RKO (cell line): ENCODE measurements at regions not wholly inside any gene's neighbourhood (a gene's known extent, or its start where the extent isn't known, plus 50 kb on each side); places are given as distances from the start of the nearest gene placed in this dataset.
"Not testable (repeated sequence)": the region's sequence is repeated elsewhere in the genome, so short reads cannot be mapped to it uniquely, and the experiment has no call there.

ENCODE experiments used
- DNase-seq: peaks from one replicate; pipeline ENCODE4 v3.0.0-alpha.2; 2016; ENCODE audit warnings: low spot score

DNA sequence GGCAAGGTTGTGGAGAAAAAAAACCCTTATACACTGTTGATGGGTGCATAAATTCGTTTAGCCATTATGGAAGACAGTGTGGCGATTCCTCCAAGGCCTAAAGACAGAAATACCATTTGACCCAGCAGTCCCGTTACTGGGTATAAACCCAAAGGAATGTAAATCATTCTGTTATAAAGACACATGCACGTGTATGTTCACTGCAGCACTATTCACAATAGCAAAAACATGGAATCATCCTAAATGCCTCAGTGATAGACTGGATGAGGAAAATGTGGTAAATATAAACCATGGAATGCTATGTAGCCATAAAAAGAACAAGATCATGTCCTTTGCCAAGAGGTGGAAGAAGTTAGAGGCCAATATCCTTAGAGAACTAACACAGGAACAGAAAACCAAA is 119.9 kb upstream of the PRR16 start:
- no peak for DNase-seq

DNA sequence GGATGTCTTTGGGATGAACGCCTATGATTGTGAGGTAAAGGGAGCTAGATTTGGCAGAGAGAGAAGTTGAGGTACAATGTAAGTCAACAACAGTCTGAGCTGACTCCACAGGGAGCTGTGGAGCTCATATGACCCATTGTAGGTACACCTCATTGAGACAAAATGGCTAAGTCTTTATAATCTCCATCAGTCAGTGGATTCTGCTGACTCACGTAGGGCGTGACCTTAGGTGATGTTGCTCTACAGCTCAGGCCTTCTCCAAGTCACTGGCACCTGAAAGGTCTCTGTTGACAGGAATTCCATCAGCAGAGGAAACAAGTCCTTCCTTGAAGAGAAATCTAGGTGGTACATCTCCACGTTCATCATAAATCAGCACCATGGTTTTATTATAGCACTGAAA is 118.2 kb upstream of the PRR16 start:
- DNase-seq: peak; percentile 6

GRCh38 chr5:120351071-120351470 is 113.0 kb upstream of the PRR16 start:
- not testable (repeated sequence) for DNase-seq

GRCh38 chr5:120354126-120354525 is 110.0 kb upstream of the PRR16 start:
- DNase-seq: no peak

DNA sequence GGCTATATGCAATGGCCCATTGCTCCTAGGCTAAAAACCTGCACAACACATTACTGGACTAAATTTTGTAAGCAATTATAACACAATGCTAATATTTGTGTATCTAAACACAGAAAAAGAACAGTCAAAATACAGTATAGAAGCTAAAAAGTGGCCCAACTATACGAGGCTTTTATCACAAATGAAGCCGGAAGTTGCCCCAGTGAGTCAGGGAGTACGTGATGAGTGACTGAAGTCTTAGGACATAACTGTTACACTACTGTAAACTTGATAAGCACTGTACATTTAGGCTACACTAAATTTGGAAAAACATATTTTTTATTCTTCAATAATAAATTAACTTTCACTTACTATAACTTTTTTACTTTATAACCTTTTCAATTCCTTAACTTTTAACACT is 105.2 kb upstream of the PRR16 start:
- peak; percentile 47 for DNase-seq

DNA sequence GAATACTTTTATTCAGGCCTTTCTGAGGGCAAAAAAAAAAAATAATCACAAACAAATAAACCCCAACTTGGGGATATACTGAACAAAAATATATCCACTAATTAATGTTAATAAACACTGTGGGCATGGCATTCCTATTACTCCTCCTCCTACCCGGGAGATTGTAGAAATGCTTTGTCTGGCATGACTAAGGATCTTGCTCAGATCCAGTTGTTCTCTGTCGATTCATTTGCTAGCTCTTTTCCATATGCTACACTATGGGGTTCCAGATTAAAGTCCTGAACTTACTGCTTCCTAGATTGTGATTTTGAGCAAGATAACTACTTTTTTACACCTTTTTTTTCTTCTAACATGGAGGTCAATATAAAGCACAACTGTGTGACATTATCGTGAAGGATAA is 102.2 kb upstream of the PRR16 start:
- DNase-seq: no peak

- DNase-seq: no peak
These were observed 101.7 kb upstream of the PRR16 start for GRCh38 chr5:120362426-120362825.

- peak; percentile 21 for DNase-seq
These were observed 98.2 kb upstream of the PRR16 start for GRCh38 chr5:120365656-120366446.

DNA sequence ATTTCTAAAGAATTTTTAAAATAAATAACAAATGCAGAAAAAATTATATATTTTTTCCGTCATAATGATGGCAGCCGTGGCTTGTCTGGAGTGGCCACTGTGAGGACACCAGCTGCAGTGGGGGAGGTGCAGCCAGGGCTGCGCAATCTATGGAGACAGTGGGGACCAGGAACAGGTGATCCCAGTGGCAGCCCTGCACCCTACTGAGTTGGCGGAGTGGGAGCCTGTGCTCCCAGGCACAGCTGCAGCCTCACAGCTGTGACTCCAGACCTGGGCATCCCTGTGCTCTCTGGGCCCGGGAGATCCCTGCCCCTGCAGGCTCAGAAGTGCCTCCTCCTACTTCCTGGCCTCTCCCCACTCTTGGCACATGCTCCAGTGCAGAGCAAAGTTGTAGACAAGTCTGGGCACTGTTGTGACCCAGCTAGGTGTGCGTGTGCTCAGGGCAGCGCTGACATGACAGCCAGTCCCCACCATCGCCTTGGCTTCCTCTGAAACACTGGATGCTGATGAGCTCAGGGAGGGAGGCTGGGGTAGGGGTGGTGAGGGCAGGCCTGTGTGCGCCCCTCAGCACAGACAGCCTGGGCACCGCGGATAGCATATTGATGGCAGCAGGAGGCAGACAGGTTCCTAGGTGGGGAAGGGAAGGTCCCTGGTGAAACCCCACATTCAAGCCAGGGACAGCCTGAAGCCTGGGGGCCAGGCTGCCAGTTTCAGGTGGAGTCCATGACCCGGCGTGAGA is 96.0 kb upstream of the PRR16 start:
- DNase-seq: no peak

DNA sequence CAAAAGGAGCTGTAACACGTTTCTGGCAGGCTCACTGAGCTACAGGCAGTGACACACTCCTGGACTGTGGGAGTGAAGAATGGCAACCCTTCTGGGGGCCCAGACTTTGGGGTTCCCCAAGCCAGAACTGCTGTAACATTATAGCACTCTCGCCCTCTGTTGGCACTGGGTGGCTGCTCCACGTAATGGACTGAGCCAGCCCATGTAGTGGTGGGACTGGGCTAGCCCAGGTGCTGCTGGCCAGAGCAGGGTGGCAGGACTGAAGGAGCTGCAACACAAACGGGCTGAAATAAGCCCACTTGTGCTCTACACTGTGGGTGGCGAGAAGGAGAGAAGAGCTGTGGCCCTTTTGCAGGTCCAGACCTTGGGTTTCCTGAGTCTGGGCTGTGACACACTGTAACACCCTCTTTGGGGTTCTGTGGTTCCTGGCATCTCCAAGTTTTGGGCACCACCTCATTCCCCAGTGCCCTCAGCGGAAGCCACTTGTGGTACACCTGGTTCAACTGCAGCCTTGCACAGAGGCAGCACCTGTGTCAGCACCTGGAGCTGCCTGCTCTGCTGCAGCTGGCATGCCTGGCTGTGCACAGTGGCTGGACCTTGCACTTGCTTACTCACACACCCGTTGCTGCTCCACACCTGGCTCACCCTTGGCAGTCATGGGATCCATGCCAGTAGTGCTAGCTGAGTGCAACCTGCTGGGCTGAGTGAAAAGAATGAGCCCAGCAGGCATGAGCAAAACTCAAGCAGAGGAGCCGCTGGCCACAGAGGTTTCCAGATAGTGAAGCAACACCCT is 95.0 kb upstream of the PRR16 start:
- no peak for DNase-seq

- no peak for DNase-seq
These were observed 91.2 kb upstream of the PRR16 start for GRCh38 chr5:120372899-120373298.

DNA sequence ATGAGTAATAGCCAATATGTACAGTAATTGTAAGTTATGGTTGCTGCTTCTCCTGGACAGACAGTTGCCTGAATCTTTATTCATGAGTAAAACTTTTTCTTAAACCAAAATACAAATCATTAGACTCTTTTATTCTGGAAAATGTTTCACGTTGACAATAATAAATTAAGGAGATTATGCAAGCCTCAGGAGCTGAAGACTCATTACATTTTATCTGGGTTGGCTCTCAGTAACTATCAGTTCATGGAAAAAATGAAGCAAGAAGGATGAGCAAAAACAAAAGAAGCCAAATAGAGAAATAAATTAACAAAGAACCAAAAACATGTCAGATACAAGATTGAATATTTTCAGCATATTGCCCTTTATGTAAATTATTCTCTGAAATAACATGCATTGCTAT is 88.9 kb upstream of the PRR16 start:
- no peak for DNase-seq

- DNase-seq: no peak
These were observed 83.5 kb upstream of the PRR16 start for GRCh38 chr5:120380644-120381043.

GRCh38 chr5:120382833-120383232 is 81.3 kb upstream of the PRR16 start:
- no peak for DNase-seq

DNA sequence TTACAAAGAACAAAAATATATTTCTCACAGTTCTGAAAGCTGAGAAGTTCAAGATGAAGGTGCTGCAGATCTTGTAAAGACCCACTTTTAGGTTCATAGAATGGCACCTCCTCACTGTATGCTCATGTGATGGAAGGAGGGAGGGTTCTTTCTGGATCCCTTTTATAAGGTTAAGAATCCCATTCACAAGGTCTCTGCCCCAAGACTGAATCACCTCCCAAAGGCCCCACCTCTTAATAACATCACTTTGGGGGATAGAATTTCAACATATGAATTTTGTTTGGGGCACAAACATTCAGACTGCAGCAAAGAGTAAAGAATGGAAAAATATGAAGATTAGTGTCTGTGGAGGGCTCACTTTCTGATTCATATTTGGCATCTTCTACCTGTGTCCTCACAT is 77.1 kb upstream of the PRR16 start:
- no peak for DNase-seq

DNA sequence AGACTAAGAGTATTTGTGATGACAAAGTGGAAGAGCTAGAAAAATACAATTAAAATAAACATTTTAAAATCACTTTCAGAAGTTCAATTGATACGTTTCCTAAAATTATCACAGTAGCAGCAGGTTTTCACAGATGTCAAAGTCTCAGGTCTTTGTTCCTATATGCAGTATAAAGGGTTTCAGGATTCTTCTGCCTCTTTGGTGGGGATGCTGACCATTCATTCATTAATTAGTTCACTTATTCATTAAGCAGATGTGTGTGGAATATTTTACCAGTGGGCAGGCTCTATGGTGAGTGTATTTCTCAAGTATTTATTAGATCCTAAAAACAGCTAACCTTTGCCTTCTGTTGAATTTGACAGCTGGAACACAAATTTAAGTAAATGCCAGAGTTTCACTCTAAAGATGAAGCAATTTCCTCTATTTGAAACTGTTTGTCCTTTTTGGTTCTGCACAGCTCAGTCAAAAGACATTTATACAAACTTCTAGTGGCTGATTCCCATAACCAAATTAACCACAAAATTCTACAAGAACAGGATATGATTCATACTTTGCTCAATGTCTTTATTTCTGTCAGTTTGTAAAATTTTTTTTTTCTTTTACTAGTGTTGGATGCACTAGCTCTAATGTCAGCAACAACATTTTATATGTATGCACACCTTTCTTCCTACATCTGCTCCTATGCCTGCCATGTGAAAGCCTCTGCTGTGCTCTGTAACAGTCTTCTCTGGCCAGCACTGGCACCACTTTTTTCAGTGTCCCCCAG is 75.9 kb upstream of the PRR16 start:
- DNase-seq: peak; percentile 88

DNA sequence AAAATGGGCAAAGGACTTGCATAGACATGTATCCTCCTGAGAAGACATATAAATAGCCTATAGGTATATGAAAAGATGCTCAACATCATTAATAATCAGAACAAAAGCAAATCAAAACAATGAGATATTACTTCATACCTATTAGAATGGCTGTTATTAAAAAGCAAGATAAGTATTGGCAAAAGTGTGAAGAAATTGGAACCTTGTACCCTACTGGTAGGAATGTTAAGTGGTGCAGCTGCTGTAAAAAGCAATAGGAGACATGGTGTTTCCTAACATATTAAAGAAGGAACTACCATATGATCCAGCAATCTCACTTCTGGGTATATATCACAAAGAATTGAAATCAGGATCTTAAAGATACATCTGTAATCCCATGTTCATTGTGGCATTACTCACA is 69.8 kb upstream of the PRR16 start:
- no peak for DNase-seq

- peak; percentile 45 for DNase-seq
These were observed 67.9 kb upstream of the PRR16 start for GRCh38 chr5:120396186-120396585.

GRCh38 chr5:120400356-120400755 is 63.7 kb upstream of the PRR16 start:
- DNase-seq: no peak

DNA sequence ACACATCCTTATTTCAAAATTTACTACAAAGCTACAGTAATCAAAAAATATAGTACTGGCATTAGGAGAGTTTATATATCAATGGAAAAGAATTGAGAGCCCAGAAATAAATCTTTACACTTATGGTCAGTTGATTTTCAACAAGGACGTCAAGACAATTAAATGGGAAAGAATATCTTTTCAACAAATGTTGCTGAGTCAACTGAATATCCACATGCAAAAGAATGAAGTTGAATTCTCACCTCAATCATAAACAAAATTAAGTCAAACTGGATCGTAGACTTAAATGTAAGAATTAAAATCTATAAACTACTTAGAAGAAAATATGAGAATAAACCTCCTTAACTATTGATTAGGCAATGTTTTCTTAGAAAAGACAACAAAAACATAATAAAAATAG is 61.5 kb upstream of the PRR16 start:
- no peak for DNase-seq

GRCh38 chr5:120405286-120405864 is 58.7 kb upstream of the PRR16 start:
- peak; percentile 29 for DNase-seq

DNA sequence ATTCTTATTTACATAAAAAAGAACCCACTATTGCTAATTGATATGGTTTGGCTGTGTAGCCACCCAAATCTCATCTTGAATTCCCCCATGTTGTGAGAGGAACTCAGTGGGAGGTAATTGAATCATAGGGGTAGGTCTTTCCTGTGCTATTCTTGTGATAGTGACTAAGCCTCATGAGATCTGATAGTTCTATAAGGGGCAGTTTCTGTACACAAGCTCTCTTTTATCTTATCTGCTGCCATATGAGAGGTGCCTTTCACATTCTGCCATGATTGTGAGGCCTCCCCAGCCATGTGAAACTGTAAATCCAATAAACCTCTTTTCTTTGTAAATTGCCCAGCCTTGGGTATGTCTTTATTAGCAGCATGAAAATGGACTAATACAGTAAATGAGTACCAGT is 58.2 kb upstream of the PRR16 start:
- DNase-seq: peak; percentile 5
